ENCODE measurements at regions not wholly inside any gene's neighbourhood (a gene's known extent, or its start where the extent isn't known, plus 50 kb on each side); places are given as distances from the start of the nearest gene placed in this dataset.

DNA sequence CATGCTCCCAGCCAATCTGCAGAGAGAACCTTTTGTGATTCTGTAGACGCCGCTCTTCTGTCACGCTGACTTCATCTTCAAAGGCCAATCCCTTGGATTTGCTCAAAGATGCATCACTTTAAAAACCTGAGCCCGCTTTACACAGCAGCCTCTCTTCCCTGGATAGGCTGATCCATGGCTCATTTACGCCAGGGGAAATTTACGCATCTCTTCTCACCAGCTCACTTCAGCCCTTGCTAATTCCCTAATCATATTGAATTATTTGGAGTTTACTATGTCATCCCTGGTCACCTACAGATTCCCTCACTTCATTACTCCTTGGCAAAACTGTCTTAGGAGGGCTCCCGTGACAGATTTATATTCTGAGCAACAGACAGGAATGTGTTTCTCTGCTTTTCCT lies 256.2 kb downstream of the EN1 start:
- Histone ChIP-seq H3K27ac (no peak overlapping the region), H3K36me3 (replicated peaks) (no peaks in the 10 kb centered on the region), H3K27me3 (replicated peaks) (no peaks in the 10 kb centered on the region), H3K4me3 (ENCODE audit: low read depth, low read length) (no peak overlapping the region)
- TF ChIP-seq, protein P1, sequence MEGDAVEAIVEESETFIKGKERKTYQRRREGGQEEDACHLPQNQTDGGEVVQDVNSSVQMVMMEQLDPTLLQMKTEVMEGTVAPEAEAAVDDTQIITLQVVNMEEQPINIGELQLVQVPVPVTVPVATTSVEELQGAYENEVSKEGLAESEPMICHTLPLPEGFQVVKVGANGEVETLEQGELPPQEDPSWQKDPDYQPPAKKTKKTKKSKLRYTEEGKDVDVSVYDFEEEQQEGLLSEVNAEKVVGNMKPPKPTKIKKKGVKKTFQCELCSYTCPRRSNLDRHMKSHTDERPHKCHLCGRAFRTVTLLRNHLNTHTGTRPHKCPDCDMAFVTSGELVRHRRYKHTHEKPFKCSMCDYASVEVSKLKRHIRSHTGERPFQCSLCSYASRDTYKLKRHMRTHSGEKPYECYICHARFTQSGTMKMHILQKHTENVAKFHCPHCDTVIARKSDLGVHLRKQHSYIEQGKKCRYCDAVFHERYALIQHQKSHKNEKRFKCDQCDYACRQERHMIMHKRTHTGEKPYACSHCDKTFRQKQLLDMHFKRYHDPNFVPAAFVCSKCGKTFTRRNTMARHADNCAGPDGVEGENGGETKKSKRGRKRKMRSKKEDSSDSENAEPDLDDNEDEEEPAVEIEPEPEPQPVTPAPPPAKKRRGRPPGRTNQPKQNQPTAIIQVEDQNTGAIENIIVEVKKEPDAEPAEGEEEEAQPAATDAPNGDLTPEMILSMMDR (IDR thresholded peaks at IDR 0.05; ENCODE audit: low read depth, low read length, missing control alignments), result no peak
- in situ Hi-C loops (cut with HindIII; ENCODE audit: low pct_ligation_motif_present, low sequenced_read_pairs), result no loop called here
- DNase-seq, result no peak

DNA sequence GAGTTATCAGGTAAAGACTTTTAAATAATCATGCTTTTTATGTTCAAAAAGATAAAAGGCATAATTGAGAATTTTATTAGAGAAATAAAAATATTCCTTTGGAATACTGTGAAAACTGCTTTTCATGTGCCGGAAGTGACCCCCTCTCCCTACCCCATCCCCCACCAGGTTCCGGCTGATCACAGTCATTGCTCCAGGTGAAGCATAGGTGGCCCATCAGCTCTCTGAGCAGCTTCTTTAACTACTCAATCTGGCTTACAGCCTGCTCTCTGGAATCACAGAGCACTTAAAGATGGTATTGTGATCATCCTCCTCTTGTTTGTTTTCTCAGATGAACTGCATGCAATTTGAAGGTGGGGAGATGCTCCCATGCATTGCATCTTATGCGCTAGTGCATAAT lies 257.7 kb downstream of the EN1 start:
- H3K36me3 ChIP-seq (replicated peaks), result no peaks in the 10 kb centered on the region
- H3K27ac ChIP-seq, result no peak overlapping the region
- TF ChIP-seq, protein P1 (IDR thresholded peaks at IDR 0.05; ENCODE audit: low read depth, low read length, missing control alignments), result no peak
- DNase-seq, result no peak
- in situ Hi-C loops (cut with HindIII; ENCODE audit: low pct_ligation_motif_present, low sequenced_read_pairs), result no loop called here
- no peak overlapping the region for H3K4me3 ChIP-seq (ENCODE audit: low read depth, low read length)
- no peaks in the 10 kb centered on the region for H3K27me3 ChIP-seq (replicated peaks)

DNA sequence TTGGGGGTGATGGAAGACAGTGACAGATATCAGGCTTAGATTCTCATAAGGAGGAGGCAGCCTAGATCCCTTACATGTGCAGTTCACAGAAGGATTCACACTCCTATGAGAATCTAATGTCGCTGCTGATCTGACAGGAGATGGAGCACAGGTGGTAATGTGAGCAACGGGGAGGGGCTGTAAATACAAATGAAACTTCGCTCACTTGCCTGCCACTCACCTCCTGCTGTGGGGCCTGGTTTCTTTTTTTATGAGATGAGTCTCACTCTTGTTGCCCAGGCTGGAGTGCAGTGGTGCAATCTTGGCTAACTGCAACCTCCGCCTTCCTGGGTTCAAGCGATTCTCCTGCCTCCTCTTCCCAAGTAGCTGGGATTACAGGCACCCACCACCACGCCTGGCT lies 258.6 kb downstream of the EN1 start:
- Histone ChIP-seq H3K36me3 (replicated peaks) (no peaks in the 10 kb centered on the region), H3K4me3 (ENCODE audit: low read depth, low read length) (no peak overlapping the region), H3K27me3 (replicated peaks) (no peaks in the 10 kb centered on the region), H3K27ac (no peak overlapping the region)
- in situ Hi-C loops (cut with HindIII; ENCODE audit: low pct_ligation_motif_present, low sequenced_read_pairs), result no loop called here
- no peak for DNase-seq
- TF ChIP-seq, protein P1 (IDR thresholded peaks at IDR 0.05; ENCODE audit: low read depth, low read length, missing control alignments), result no peak

DNA sequence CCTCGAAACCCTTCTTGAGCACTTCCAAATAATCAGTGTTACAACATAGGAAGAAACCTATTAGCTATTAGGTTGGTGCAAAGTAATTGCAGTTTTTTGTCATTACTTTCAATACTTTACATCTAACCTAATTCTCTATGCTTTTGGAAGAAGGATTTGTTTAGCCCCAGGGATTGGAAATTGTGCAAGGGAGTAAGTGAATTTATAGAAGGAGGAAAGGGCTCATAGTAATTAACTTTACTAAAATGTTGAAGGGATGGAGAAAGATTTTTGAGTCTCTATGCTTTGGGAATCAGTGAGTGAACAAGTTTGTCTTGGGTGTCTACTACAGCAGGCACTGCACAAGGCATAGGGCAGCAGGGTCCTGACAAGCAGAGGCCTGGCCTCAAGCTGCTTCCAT lies 261.1 kb downstream of the EN1 start:
- in situ Hi-C loops (cut with HindIII; ENCODE audit: low pct_ligation_motif_present, low sequenced_read_pairs), result no loop called here
- Histone ChIP-seq H3K36me3 (replicated peaks) (no peaks in the 10 kb centered on the region), H3K27me3 (replicated peaks) (no peaks in the 10 kb centered on the region), H3K4me3 (ENCODE audit: low read depth, low read length) (no peak overlapping the region), H3K27ac (no peak overlapping the region)
- DNase-seq, result no peak
- TF ChIP-seq, protein P1 (IDR thresholded peaks at IDR 0.05; ENCODE audit: low read depth, low read length, missing control alignments), result no peak

DNA sequence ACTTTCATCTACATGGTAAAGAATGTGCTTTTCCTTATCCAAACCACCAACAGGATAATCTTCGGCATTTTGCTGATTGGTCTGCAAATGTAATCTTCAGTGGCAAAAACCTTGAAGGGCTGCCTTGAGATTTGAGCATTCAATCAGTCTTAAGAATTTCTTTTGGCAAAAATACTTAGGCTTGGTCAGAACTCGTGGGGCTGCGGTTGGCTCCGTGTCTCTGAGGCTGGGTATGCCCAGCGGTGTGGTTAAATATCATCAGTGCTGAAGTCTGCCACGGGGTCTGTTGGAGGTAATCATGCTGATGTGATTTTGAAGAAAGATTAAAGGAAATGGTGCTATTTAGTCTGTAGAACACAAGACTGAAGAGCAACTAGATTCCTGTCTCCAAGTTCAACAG lies 262.6 kb downstream of the EN1 start:
- TF ChIP-seq, protein P1 (IDR thresholded peaks at IDR 0.05; ENCODE audit: low read depth, low read length, missing control alignments), result no peak
- no peak for DNase-seq
- no peak overlapping the region for H3K4me3 ChIP-seq (ENCODE audit: low read depth, low read length)
- H3K27ac ChIP-seq, result no peak overlapping the region
- in situ Hi-C loops (cut with HindIII; ENCODE audit: low pct_ligation_motif_present, low sequenced_read_pairs), result no loop called here
- no peaks in the 10 kb centered on the region for H3K36me3 ChIP-seq (replicated peaks)
- no peaks in the 10 kb centered on the region for H3K27me3 ChIP-seq (replicated peaks)

DNA sequence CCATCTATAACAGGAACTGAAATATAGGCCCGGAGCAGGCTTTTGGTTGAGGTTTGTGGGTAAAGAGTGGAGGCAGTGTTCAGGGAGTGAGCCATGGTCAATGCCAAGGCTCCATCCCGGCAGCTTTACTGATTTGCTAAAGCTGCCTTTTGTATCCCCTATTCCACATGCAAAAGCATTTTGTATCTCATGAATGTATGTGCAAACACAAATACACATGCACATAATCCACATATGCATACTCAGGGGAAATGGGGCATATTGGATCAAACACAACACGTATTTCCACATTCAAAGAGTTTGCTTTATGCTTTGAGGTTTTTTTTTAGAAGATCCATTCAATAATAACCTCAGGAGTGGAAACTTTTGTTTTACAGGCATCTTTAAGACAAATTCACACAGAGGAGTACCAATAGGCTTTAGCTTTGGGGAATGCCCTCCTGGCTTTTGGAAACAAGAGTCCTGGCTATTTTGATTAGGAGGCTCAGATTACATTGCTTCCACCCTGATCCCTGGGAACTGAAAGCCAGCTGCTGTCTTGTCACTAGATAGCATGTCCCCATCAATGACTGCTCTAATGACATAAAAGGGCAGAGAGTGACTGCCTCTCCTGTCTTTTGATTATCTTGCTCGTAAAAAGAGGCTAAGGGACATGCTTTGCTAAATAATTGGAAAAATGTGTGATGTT lies 263.2 kb downstream of the EN1 start:
- H3K27me3 ChIP-seq (replicated peaks), result no peaks in the 10 kb centered on the region
- H3K27ac ChIP-seq, result no peak overlapping the region
- H3K4me3 ChIP-seq (ENCODE audit: low read depth, low read length), result no peak overlapping the region
- no peaks in the 10 kb centered on the region for H3K36me3 ChIP-seq (replicated peaks)
- no peak for DNase-seq
- in situ Hi-C loops (cut with HindIII; ENCODE audit: low pct_ligation_motif_present, low sequenced_read_pairs), result no loop called here
- TF ChIP-seq, protein P1 (IDR thresholded peaks at IDR 0.05; ENCODE audit: low read depth, low read length, missing control alignments), result no peak
